ENCODE measurements at regions not wholly inside any gene's neighbourhood (a gene's known extent, or its start where the extent isn't known, plus 50 kb on each side); places are given as distances from the start of the nearest gene placed in this dataset.
"Not testable (repeated sequence)": the region's sequence is repeated elsewhere in the genome, so short reads cannot be mapped to it uniquely, and the experiment has no call there.

- Histone ChIP-seq H3K36me3 (ENCODE audit: control insufficient read depth in 3 of 3, insufficient read depth in 3 of 3, low read length in 3 of 3) (no peaks in the 10 kb centered on the region), H3K27me3 (ENCODE audit: control insufficient read depth in 3 of 3, insufficient read depth in 3 of 3, low read length in 3 of 3) (no peaks in the 10 kb centered on the region), H3K4me3 (ENCODE audit: low read length in 3 of 3) (no peak overlapping the region), H3K4me1 (ENCODE audit: control insufficient read depth in 3 of 3, insufficient read depth in 3 of 3, low read length in 3 of 3) (no peaks in the 10 kb centered on the region), H3K27ac (ENCODE audit: low read depth, low read length) (no peak overlapping the region), H3K9ac (ENCODE audit: low read depth in 1 of 3, low read length in 3 of 3) (no peak overlapping the region), H3K9me3 (ENCODE audit: control insufficient read depth in 3 of 3, low read length in 3 of 3) (no peaks in the 10 kb centered on the region)
Measured at GRCh38 chr5:114912189-114912920, 257.4 kb downstream of the TRIM36 start.

GRCh38 chr5:114910727-114911126 lies 259.0 kb downstream of the TRIM36 start:
- Histone ChIP-seq H3K27me3 (ENCODE audit: control insufficient read depth in 3 of 3, insufficient read depth in 3 of 3, low read length in 3 of 3) (no peaks in the 10 kb centered on the region), H3K4me3 (ENCODE audit: low read length in 3 of 3) (no peak overlapping the region), H3K27ac (ENCODE audit: low read depth, low read length) (no peak overlapping the region)

GRCh38 chr5:114909424-114909823 lies 260.3 kb downstream of the TRIM36 start:
- no peak overlapping the region for H3K27ac ChIP-seq (ENCODE audit: low read depth, low read length)
- no peak overlapping the region for H3K9ac ChIP-seq (ENCODE audit: low read depth in 1 of 3, low read length in 3 of 3)
- no peaks in the 10 kb centered on the region for H3K9me3 ChIP-seq (ENCODE audit: control insufficient read depth in 3 of 3, low read length in 3 of 3)
- no peak overlapping the region for H3K4me3 ChIP-seq (ENCODE audit: low read length in 3 of 3)
- H3K36me3 ChIP-seq (ENCODE audit: control insufficient read depth in 3 of 3, insufficient read depth in 3 of 3, low read length in 3 of 3) = no peaks in the 10 kb centered on the region
- H3K4me1 ChIP-seq (ENCODE audit: control insufficient read depth in 3 of 3, insufficient read depth in 3 of 3, low read length in 3 of 3) = no peaks in the 10 kb centered on the region
- no peaks in the 10 kb centered on the region for H3K27me3 ChIP-seq (ENCODE audit: control insufficient read depth in 3 of 3, insufficient read depth in 3 of 3, low read length in 3 of 3)

More at GRCh38 chr5:114910727-114911126, 259.0 kb downstream of the TRIM36 start:
- Histone ChIP-seq H3K4me1 (ENCODE audit: control insufficient read depth in 3 of 3, insufficient read depth in 3 of 3, low read length in 3 of 3) (no peaks in the 10 kb centered on the region), H3K36me3 (ENCODE audit: control insufficient read depth in 3 of 3, insufficient read depth in 3 of 3, low read length in 3 of 3) (no peaks in the 10 kb centered on the region), H3K9ac (ENCODE audit: low read depth in 1 of 3, low read length in 3 of 3) (no peak overlapping the region), H3K9me3 (ENCODE audit: control insufficient read depth in 3 of 3, low read length in 3 of 3) (no peaks in the 10 kb centered on the region)

GRCh38 chr5:114903767-114904166 lies 265.9 kb downstream of the TRIM36 start:
- Histone ChIP-seq H3K27ac (ENCODE audit: low read depth, low read length) (no peak overlapping the region), H3K27me3 (ENCODE audit: control insufficient read depth in 3 of 3, insufficient read depth in 3 of 3, low read length in 3 of 3) (no peaks in the 10 kb centered on the region), H3K36me3 (ENCODE audit: control insufficient read depth in 3 of 3, insufficient read depth in 3 of 3, low read length in 3 of 3) (no peaks in the 10 kb centered on the region), H3K4me3 (ENCODE audit: low read length in 3 of 3) (no peak overlapping the region), H3K4me1 (ENCODE audit: control insufficient read depth in 3 of 3, insufficient read depth in 3 of 3, low read length in 3 of 3) (no peaks in the 10 kb centered on the region), H3K9me3 (ENCODE audit: control insufficient read depth in 3 of 3, low read length in 3 of 3) (no peaks in the 10 kb centered on the region), H3K9ac (ENCODE audit: low read depth in 1 of 3, low read length in 3 of 3) (no peak overlapping the region)

- Histone ChIP-seq H3K4me3 (ENCODE audit: low read length in 3 of 3) (no peak overlapping the region), H3K9me3 (ENCODE audit: control insufficient read depth in 3 of 3, low read length in 3 of 3) (no peaks in the 10 kb centered on the region), H3K36me3 (ENCODE audit: control insufficient read depth in 3 of 3, insufficient read depth in 3 of 3, low read length in 3 of 3) (no peaks in the 10 kb centered on the region), H3K27me3 (ENCODE audit: control insufficient read depth in 3 of 3, insufficient read depth in 3 of 3, low read length in 3 of 3) (no peaks in the 10 kb centered on the region), H3K27ac (ENCODE audit: low read depth, low read length) (no peak overlapping the region), H3K9ac (ENCODE audit: low read depth in 1 of 3, low read length in 3 of 3) (no peak overlapping the region), H3K4me1 (ENCODE audit: control insufficient read depth in 3 of 3, insufficient read depth in 3 of 3, low read length in 3 of 3) (no peaks in the 10 kb centered on the region)
Measured at GRCh38 chr5:114898602-114899001, 271.1 kb downstream of the TRIM36 start.

GRCh38 chr5:114883675-114884074 lies 286.0 kb downstream of the TRIM36 start:
- no peaks in the 10 kb centered on the region for H3K9me3 ChIP-seq (ENCODE audit: control insufficient read depth in 3 of 3, low read length in 3 of 3)
- no peak overlapping the region for H3K9ac ChIP-seq (ENCODE audit: low read depth in 1 of 3, low read length in 3 of 3)
- H3K27me3 ChIP-seq (ENCODE audit: control insufficient read depth in 3 of 3, insufficient read depth in 3 of 3, low read length in 3 of 3) = no peaks in the 10 kb centered on the region
- H3K27ac ChIP-seq (ENCODE audit: low read depth, low read length) = no peak overlapping the region
- H3K4me3 ChIP-seq (ENCODE audit: low read length in 3 of 3) = no peak overlapping the region
- H3K4me1 ChIP-seq (ENCODE audit: control insufficient read depth in 3 of 3, insufficient read depth in 3 of 3, low read length in 3 of 3) = no peaks in the 10 kb centered on the region
- no peaks in the 10 kb centered on the region for H3K36me3 ChIP-seq (ENCODE audit: control insufficient read depth in 3 of 3, insufficient read depth in 3 of 3, low read length in 3 of 3)

GRCh38 chr5:114859438-114859735 lies 310.3 kb downstream of the TRIM36 start:
- H3K27me3 ChIP-seq (ENCODE audit: control insufficient read depth in 3 of 3, insufficient read depth in 3 of 3, low read length in 3 of 3) = no peaks in the 10 kb centered on the region
- H3K27ac ChIP-seq (ENCODE audit: low read depth, low read length) = no peak overlapping the region
- H3K36me3 ChIP-seq (ENCODE audit: control insufficient read depth in 3 of 3, insufficient read depth in 3 of 3, low read length in 3 of 3) = no peaks in the 10 kb centered on the region
- no peak overlapping the region for H3K4me3 ChIP-seq (ENCODE audit: low read length in 3 of 3)
- H3K4me1 ChIP-seq (ENCODE audit: control insufficient read depth in 3 of 3, insufficient read depth in 3 of 3, low read length in 3 of 3) = peaks cover 3 to 6% (median 4%) of the 10 kb centered on the region in 3 donors
- H3K9me3 ChIP-seq (ENCODE audit: control insufficient read depth in 3 of 3, low read length in 3 of 3) = no peaks in the 10 kb centered on the region
- H3K9ac ChIP-seq (ENCODE audit: low read depth in 1 of 3, low read length in 3 of 3) = no peak overlapping the region

- no peaks in the 10 kb centered on the region for H3K36me3 ChIP-seq (ENCODE audit: control insufficient read depth in 3 of 3, insufficient read depth in 3 of 3, low read length in 3 of 3)
- H3K9me3 ChIP-seq (ENCODE audit: control insufficient read depth in 3 of 3, low read length in 3 of 3) = no peaks in the 10 kb centered on the region
- H3K9ac ChIP-seq (ENCODE audit: low read depth in 1 of 3, low read length in 3 of 3) = no peak overlapping the region
Measured at GRCh38 chr5:114858665-114859437, 310.9 kb downstream of the TRIM36 start.

GRCh38 chr5:114857941-114858551 lies 311.7 kb downstream of the TRIM36 start:
- Histone ChIP-seq H3K9me3 (ENCODE audit: control insufficient read depth in 3 of 3, low read length in 3 of 3) (no peaks in the 10 kb centered on the region), H3K36me3 (ENCODE audit: control insufficient read depth in 3 of 3, insufficient read depth in 3 of 3, low read length in 3 of 3) (no peaks in the 10 kb centered on the region), H3K4me3 (ENCODE audit: low read length in 3 of 3) (peak overlapping the region; percentile 25 to 61 (median 46)), H3K27ac (ENCODE audit: low read depth, low read length) (no peak overlapping the region), H3K4me1 (ENCODE audit: control insufficient read depth in 3 of 3, insufficient read depth in 3 of 3, low read length in 3 of 3) (peaks cover 3 to 6% (median 4%) of the 10 kb centered on the region in 3 donors), H3K9ac (ENCODE audit: low read depth in 1 of 3, low read length in 3 of 3) (peak overlapping the region in 1 of 3 donors; percentile 35), H3K27me3 (ENCODE audit: control insufficient read depth in 3 of 3, insufficient read depth in 3 of 3, low read length in 3 of 3) (no peaks in the 10 kb centered on the region)

More at GRCh38 chr5:114858665-114859437, 310.9 kb downstream of the TRIM36 start:
- H3K27me3 ChIP-seq (ENCODE audit: control insufficient read depth in 3 of 3, insufficient read depth in 3 of 3, low read length in 3 of 3) = no peaks in the 10 kb centered on the region
- no peak overlapping the region for H3K27ac ChIP-seq (ENCODE audit: low read depth, low read length)
- H3K4me1 ChIP-seq (ENCODE audit: control insufficient read depth in 3 of 3, insufficient read depth in 3 of 3, low read length in 3 of 3) = peaks cover 3 to 6% (median 4%) of the 10 kb centered on the region in 3 donors
- H3K4me3 ChIP-seq (ENCODE audit: low read length in 3 of 3) = no peak overlapping the region

GRCh38 chr5:114844711-114845110 lies 325.0 kb downstream of the TRIM36 start:
- not testable (repeated sequence) for H3K4me3 ChIP-seq (ENCODE audit: low read length in 3 of 3); H3K9ac ChIP-seq (ENCODE audit: low read depth in 1 of 3, low read length in 3 of 3); H3K27ac ChIP-seq (ENCODE audit: low read depth, low read length)

More at GRCh38 chr5:114844711-114845110, 325.0 kb downstream of the TRIM36 start:
- H3K9me3 ChIP-seq (ENCODE audit: control insufficient read depth in 3 of 3, low read length in 3 of 3); H3K27me3 ChIP-seq (ENCODE audit: control insufficient read depth in 3 of 3, insufficient read depth in 3 of 3, low read length in 3 of 3); H3K4me1 ChIP-seq (ENCODE audit: control insufficient read depth in 3 of 3, insufficient read depth in 3 of 3, low read length in 3 of 3); H3K36me3 ChIP-seq (ENCODE audit: control insufficient read depth in 3 of 3, insufficient read depth in 3 of 3, low read length in 3 of 3): not testable (repeated sequence)
